ENCODE measurements at regions not wholly inside any gene's neighbourhood (a gene's known extent, or its start where the extent isn't known, plus 50 kb on each side); places are given as distances from the start of the nearest gene placed in this dataset.

GRCh38 chr4:167713756-167714155 lies 378.6 kb upstream of the ANXA10 start:
- TF ChIP-seq, protein P1, sequence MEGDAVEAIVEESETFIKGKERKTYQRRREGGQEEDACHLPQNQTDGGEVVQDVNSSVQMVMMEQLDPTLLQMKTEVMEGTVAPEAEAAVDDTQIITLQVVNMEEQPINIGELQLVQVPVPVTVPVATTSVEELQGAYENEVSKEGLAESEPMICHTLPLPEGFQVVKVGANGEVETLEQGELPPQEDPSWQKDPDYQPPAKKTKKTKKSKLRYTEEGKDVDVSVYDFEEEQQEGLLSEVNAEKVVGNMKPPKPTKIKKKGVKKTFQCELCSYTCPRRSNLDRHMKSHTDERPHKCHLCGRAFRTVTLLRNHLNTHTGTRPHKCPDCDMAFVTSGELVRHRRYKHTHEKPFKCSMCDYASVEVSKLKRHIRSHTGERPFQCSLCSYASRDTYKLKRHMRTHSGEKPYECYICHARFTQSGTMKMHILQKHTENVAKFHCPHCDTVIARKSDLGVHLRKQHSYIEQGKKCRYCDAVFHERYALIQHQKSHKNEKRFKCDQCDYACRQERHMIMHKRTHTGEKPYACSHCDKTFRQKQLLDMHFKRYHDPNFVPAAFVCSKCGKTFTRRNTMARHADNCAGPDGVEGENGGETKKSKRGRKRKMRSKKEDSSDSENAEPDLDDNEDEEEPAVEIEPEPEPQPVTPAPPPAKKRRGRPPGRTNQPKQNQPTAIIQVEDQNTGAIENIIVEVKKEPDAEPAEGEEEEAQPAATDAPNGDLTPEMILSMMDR (IDR thresholded peaks at IDR 0.05; ENCODE audit: low read length), result no peak
- no peak for TF ChIP-seq EZH2 (IDR thresholded peaks at IDR 0.05; ENCODE audit: borderline replicate concordance, low read length)
